ENCODE measurements at regions not wholly inside any gene's neighbourhood (a gene's known extent, or its start where the extent isn't known, plus 50 kb on each side); places are given as distances from the start of the nearest gene placed in this dataset.
"Not testable (repeated sequence)": the region's sequence is repeated elsewhere in the genome, so short reads cannot be mapped to it uniquely, and the experiment has no call there.

- no peaks in the 10 kb centered on the region for H3K27me3 ChIP-seq
- H3K36me3 ChIP-seq = no peaks in the 10 kb centered on the region
- H3K9me3 ChIP-seq = peaks cover 5% of the 10 kb centered on the region
- H3K4me2 ChIP-seq = no peak overlapping the region
- no peak overlapping the region for H3K9ac ChIP-seq
- H3K4me1 ChIP-seq = no peaks in the 10 kb centered on the region
- H4K20me1 ChIP-seq = no peaks in the 10 kb centered on the region
- TF ChIP-seq Cebpa-rat (IDR thresholded peaks at IDR 0.05) = no peak
- H3K27ac ChIP-seq = no peak overlapping the region
- H3K4me3 ChIP-seq = no peak overlapping the region
Observed at GRCh38 chr5:57976506-57976905, 483.4 kb downstream of the PLK2 start.

GRCh38 chr5:57972099-57972498, 487.8 kb downstream of the PLK2 start:
- H4K20me1 ChIP-seq, H3K27ac ChIP-seq, H3K4me3 ChIP-seq, H3K4me2 ChIP-seq, H3K4me1 ChIP-seq, H3K9ac ChIP-seq, H3K9me3 ChIP-seq, H3K36me3 ChIP-seq, H3K27me3 ChIP-seq: not testable (repeated sequence)

GRCh38 chr5:57960569-57960968, 478.0 kb upstream of the ACTBL2 start:
- Histone ChIP-seq H3K36me3 (no peaks in the 10 kb centered on the region), H3K9ac (no peak overlapping the region), H3K27ac (no peak overlapping the region), H3K27me3 (no peaks in the 10 kb centered on the region), H3K4me1 (no peaks in the 10 kb centered on the region), H3K9me3 (peaks cover 5% of the 10 kb centered on the region), H3K4me2 (no peak overlapping the region), H4K20me1 (no peaks in the 10 kb centered on the region), H3K4me3 (no peak overlapping the region)
- no peak for TF ChIP-seq Cebpa-rat (IDR thresholded peaks at IDR 0.05)

- H3K27ac ChIP-seq = no peak overlapping the region
- H4K20me1 ChIP-seq = no peaks in the 10 kb centered on the region
- no peak overlapping the region for H3K4me3 ChIP-seq
- H3K27me3 ChIP-seq = no peaks in the 10 kb centered on the region
- no peak overlapping the region for H3K9ac ChIP-seq
- no peaks in the 10 kb centered on the region for H3K9me3 ChIP-seq
- no peaks in the 10 kb centered on the region for H3K36me3 ChIP-seq
- no peaks in the 10 kb centered on the region for H3K4me1 ChIP-seq
- no peak overlapping the region for H3K4me2 ChIP-seq
- no peak for TF ChIP-seq Cebpa-rat (IDR thresholded peaks at IDR 0.05)
Observed at GRCh38 chr5:57956636-57957035, 474.0 kb upstream of the ACTBL2 start.

GRCh38 chr5:57955511-57955910, 472.9 kb upstream of the ACTBL2 start:
- no peaks in the 10 kb centered on the region for H3K9me3 ChIP-seq
- no peaks in the 10 kb centered on the region for H3K4me1 ChIP-seq
- H3K36me3 ChIP-seq = no peaks in the 10 kb centered on the region
- no peak overlapping the region for H3K9ac ChIP-seq
- no peaks in the 10 kb centered on the region for H4K20me1 ChIP-seq
- H3K4me3 ChIP-seq = no peak overlapping the region
- H3K27me3 ChIP-seq = no peaks in the 10 kb centered on the region
- H3K27ac ChIP-seq = no peak overlapping the region
- no peak overlapping the region for H3K4me2 ChIP-seq
- no peak for TF ChIP-seq Cebpa-rat (IDR thresholded peaks at IDR 0.05)

- no peaks in the 10 kb centered on the region for H3K9me3 ChIP-seq
- H3K9ac ChIP-seq = no peak overlapping the region
- no peaks in the 10 kb centered on the region for H3K27me3 ChIP-seq
- TF ChIP-seq Cebpa-rat (IDR thresholded peaks at IDR 0.05) = no peak
- no peaks in the 10 kb centered on the region for H3K36me3 ChIP-seq
- no peaks in the 10 kb centered on the region for H4K20me1 ChIP-seq
- H3K4me1 ChIP-seq = no peaks in the 10 kb centered on the region
- no peak overlapping the region for H3K4me2 ChIP-seq
- no peak overlapping the region for H3K27ac ChIP-seq
- H3K4me3 ChIP-seq = no peak overlapping the region
Observed at GRCh38 chr5:57953792-57954191, 471.2 kb upstream of the ACTBL2 start.

- H4K20me1 ChIP-seq = no peaks in the 10 kb centered on the region
- H3K4me3 ChIP-seq = no peak overlapping the region
- no peaks in the 10 kb centered on the region for H3K9me3 ChIP-seq
- no peaks in the 10 kb centered on the region for H3K27me3 ChIP-seq
- TF ChIP-seq Cebpa-rat (IDR thresholded peaks at IDR 0.05) = no peak
- H3K4me1 ChIP-seq = no peaks in the 10 kb centered on the region
- no peak overlapping the region for H3K4me2 ChIP-seq
- no peak overlapping the region for H3K9ac ChIP-seq
- H3K27ac ChIP-seq = no peak overlapping the region
- no peaks in the 10 kb centered on the region for H3K36me3 ChIP-seq
Observed at GRCh38 chr5:57950616-57951228, 468.1 kb upstream of the ACTBL2 start.

GRCh38 chr5:57948091-57948490, 465.5 kb upstream of the ACTBL2 start:
- no peaks in the 10 kb centered on the region for H3K36me3 ChIP-seq
- H3K27me3 ChIP-seq = no peaks in the 10 kb centered on the region
- no peak overlapping the region for H3K9ac ChIP-seq
- H3K4me2 ChIP-seq = no peak overlapping the region
- H3K4me1 ChIP-seq = no peaks in the 10 kb centered on the region
- no peak overlapping the region for H3K27ac ChIP-seq
- no peak overlapping the region for H3K4me3 ChIP-seq
- no peaks in the 10 kb centered on the region for H3K9me3 ChIP-seq
- H4K20me1 ChIP-seq = no peaks in the 10 kb centered on the region
- no peak for TF ChIP-seq Cebpa-rat (IDR thresholded peaks at IDR 0.05)

- Histone ChIP-seq H3K36me3 (no peaks in the 10 kb centered on the region), H3K4me1 (no peaks in the 10 kb centered on the region), H4K20me1 (no peaks in the 10 kb centered on the region), H3K27me3 (no peaks in the 10 kb centered on the region), H3K27ac (no peak overlapping the region), H3K9ac (no peak overlapping the region), H3K4me3 (no peak overlapping the region), H3K9me3 (no peaks in the 10 kb centered on the region), H3K4me2 (no peak overlapping the region)
- no peak for TF ChIP-seq Cebpa-rat (IDR thresholded peaks at IDR 0.05)
Observed at GRCh38 chr5:57947181-57947580, 464.6 kb upstream of the ACTBL2 start.

- no peak overlapping the region for H3K4me2 ChIP-seq
- no peak overlapping the region for H3K27ac ChIP-seq
- H3K4me1 ChIP-seq = no peaks in the 10 kb centered on the region
- no peak overlapping the region for H3K4me3 ChIP-seq
- H3K9ac ChIP-seq = no peak overlapping the region
- H4K20me1 ChIP-seq = no peaks in the 10 kb centered on the region
- no peaks in the 10 kb centered on the region for H3K27me3 ChIP-seq
- no peak for TF ChIP-seq Cebpa-rat (IDR thresholded peaks at IDR 0.05)
- H3K9me3 ChIP-seq = no peaks in the 10 kb centered on the region
- no peaks in the 10 kb centered on the region for H3K36me3 ChIP-seq
Observed at GRCh38 chr5:57940879-57941278, 458.3 kb upstream of the ACTBL2 start.

GRCh38 chr5:57940236-57940635, 457.6 kb upstream of the ACTBL2 start:
- no peaks in the 10 kb centered on the region for H4K20me1 ChIP-seq
- H3K36me3 ChIP-seq = no peaks in the 10 kb centered on the region
- no peak overlapping the region for H3K27ac ChIP-seq
- H3K4me2 ChIP-seq = no peak overlapping the region
- H3K27me3 ChIP-seq = no peaks in the 10 kb centered on the region
- TF ChIP-seq Cebpa-rat (IDR thresholded peaks at IDR 0.05) = no peak
- H3K4me3 ChIP-seq = no peak overlapping the region
- H3K9me3 ChIP-seq = no peaks in the 10 kb centered on the region
- H3K9ac ChIP-seq = no peak overlapping the region
- H3K4me1 ChIP-seq = no peaks in the 10 kb centered on the region

Measured in BLaER1 (cell line).